Stimulated activated CD4-positive, alpha-beta T cell treated with anti-CD3 and anti-CD28 coated beads, Interleukin-4, amount 100 ng/mL, for 1 hour (primary cell): ENCODE measurements at regions not wholly inside any gene's neighbourhood (a gene's known extent, or its start where the extent isn't known, plus 50 kb on each side); places are given as distances from the start of the nearest gene placed in this dataset.

ENCODE experiments used
- DNase-seq: peaks from one replicate; pipeline ENCODE4 v3.0.0-alpha.2; 2020

DNA sequence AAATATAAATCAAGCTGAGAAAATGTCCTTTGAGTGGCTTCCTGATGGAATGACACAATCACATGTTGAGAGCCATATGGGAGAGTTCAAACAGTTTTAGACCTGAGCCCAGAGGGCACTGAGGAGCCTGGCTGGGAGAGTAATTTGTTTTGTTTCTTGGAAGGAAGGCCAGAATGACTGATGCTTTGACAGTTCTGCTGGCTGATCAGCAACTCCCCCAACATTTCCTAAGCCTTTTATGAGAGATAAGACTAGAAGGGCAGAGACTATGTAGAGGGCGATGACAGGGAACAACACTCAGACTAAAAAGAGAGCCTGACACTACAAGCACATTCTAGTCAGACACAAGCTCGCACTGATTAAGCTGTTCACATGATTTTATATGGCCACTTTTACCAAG lies 169.2 kb downstream of the COX7C start:
- no peak for DNase-seq

DNA sequence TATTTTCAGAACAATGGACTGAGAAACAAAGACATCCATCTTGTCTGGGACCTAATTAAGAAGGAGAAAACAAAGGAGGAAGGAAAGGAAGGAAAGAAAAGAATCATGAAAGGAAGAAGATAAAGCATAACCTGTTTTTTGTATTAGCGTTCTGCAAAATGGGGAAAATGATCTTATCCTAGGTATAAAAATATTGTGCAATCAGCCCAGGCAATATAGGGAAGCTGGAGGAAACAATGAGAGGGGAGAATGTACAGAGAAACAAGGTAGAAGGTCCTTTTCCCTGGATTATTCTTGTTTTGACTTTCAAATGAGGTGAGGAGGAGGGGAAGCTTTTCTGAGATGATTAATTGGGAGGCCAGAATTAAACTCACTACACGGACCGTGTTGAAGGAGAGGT lies 177.9 kb downstream of the COX7C start:
- DNase-seq = no peak

DNA sequence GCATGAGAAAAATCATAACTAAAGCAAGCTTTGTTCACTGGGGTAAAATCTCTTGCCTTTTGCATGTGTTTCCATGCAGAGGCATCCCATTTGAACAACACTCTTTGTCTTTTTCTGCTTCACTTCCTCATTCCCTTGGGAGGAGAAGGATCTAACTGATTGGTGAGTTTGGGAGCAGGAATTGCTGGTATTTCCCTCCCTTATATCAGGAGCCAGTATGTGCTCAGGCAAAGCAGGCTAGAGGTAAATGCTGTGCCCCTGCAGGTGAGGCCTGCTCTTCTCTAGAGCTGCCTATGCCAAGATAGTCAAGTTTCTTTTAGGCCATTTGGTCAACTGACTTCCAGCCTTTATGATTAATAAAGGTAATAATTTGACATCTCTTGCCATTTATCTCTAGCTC lies 179.9 kb downstream of the COX7C start:
- no peak for DNase-seq

DNA sequence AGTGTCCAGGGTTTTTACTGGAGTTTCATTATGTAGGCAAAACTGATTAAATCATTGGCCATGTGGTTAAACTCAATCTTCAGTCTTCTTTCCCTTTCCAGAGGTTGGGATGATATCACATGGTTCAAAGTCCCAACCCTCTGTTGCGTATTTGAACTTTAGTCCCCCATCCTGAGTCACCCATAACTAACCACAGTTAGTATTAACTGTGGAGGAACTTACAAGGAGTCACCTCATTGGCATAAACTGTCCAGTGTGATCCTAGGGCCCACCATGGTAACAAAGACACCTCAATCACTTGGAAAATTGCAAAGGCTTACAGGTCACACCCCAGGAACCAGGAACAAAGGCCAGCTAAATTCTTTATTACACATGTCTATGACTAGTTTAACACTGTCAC lies 188.5 kb downstream of the COX7C start:
- no peak for DNase-seq

DNA sequence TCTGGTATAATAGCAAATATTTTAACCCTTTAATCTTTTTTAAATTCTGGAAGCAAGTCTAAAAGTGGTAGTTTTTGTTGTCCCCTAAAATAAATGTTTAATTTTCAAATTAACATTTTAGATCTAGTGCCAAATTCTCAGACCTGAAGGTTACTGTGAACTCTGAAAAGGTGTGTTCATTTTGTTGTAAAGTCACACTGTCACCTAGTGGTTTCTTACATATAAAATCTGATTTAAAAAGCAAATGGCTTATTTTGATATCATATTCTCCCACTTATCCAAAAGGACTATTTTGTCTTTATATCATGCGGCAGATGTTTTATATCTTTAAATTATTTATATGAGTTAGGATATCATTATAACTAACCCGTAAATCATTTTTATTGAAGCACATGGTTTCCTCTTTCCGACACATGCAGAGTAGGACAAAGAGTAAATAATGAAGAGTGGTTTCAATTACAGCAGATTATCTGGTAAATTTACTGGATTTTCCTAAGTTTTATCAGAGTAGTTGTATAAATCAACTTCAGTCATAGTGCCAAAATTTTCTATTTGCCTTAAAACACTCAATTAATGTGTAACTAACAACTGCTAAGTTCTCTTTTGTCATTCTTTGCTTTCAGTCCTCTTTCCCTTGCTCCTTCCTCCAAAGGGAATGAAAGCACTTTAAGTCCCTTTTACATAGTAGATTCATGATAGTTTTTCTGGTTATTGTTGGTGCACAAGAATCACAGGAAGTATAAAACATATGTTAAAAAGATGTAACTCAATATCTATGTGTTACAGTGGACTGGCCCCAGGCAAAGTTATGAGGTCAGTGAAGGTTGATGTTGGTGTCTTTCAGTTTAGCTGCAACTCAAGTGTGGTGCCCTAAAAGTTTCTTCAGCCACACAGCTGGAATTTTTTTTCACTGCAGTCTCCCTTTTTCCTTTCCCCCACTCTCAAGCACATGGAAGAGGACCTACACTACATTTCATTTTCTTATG lies 189.6 kb downstream of the COX7C start:
- DNase-seq = no peak

DNA sequence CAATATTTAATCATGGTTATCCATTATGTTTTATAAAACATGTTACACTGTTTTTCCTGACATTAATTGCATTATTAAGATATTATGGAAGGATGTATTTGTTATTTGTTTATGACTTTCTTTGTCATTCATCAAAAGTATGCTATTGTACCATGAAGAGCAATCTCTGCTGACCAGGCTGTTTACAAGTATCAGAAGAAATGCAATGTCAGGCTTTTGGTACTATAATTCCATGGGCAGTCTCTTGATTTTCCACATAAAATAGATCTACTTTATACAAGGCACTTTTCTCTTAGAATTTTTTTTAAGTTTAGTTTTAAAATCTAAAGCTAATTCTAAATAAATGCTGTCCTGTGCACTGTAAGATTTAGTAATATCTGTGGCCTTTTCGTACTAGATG lies 196.6 kb downstream of the COX7C start:
- no peak for DNase-seq

GRCh38 chr5:86814907-86815306 lies 197.2 kb downstream of the COX7C start:
- DNase-seq = no peak

GRCh38 chr5:86824637-86825036 lies 206.9 kb downstream of the COX7C start:
- DNase-seq = no peak

- no peak for DNase-seq
Observed at GRCh38 chr5:86831128-86831527, 213.4 kb downstream of the COX7C start.

GRCh38 chr5:86833868-86834267 lies 216.1 kb downstream of the COX7C start:
- DNase-seq = no peak

DNA sequence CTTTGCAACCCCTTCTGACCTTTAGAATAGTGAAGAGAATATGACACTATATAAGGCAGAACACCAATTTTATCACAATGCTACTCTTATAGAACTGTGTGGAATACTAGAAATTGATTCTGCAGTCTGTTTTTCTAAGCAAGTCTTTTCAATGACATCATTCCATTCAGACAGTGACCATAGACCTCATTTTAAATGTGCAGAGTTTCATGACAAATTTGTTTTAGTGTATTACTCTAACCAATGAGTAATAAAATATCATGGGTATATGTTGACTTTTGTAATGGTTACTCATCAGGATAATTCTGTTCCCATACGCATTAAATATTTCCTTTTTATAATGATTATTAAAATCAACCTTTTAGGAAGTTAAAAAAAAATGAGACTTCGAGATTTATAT lies 219.9 kb downstream of the COX7C start:
- DNase-seq = no peak

GRCh38 chr5:86838083-86838482 lies 220.3 kb downstream of the COX7C start:
- no peak for DNase-seq

GRCh38 chr5:86841000-86841644 lies 223.4 kb downstream of the COX7C start:
- DNase-seq = no peak

DNA sequence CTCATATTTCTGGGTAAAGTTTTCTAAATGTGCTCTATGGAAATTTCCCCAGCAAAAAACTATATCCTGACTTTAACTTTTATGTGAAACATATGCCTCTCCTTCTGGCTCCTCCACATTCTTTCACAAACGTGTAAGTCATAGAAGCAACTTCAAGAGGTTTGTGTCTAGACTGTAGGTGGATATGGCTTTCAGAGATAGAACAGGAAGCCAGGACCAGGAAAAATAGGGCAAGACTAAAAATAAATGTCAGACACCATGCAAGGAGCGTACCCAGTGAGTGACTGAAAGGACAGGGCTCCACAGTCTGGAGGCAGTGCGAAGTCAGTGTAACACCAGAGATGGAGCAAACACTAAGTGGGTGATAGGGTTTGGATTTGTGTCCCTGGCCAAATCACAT lies 240.7 kb downstream of the COX7C start:
- DNase-seq = no peak

- no peak for DNase-seq
Observed at GRCh38 chr5:86861512-86861911, 243.8 kb downstream of the COX7C start.

GRCh38 chr5:86862093-86862492 lies 244.4 kb downstream of the COX7C start:
- no peak for DNase-seq

DNA sequence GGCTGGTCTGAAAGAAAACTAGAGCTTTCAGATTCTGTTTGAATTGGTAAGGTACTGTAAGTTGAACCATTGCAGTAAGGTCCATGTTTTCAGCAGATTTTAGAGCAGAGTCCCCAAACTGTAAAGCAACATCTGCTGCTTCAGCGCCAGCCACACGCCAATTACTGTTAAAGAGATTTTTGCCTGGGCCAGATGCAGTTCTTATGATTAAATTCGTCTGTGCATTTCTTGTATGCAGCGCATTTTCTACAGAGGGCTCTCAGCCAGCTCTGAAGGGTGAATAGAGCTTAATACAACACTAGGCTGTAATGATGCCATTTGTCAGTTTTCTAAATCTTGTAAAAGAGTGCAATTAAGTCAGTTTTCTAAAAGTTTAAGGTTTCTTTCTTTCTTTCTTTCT lies 246.3 kb downstream of the COX7C start:
- no peak for DNase-seq

GRCh38 chr5:86865256-86865785 lies 247.6 kb downstream of the COX7C start:
- DNase-seq = no peak

GRCh38 chr5:86866036-86866435 lies 248.3 kb downstream of the COX7C start:
- DNase-seq = no peak

DNA sequence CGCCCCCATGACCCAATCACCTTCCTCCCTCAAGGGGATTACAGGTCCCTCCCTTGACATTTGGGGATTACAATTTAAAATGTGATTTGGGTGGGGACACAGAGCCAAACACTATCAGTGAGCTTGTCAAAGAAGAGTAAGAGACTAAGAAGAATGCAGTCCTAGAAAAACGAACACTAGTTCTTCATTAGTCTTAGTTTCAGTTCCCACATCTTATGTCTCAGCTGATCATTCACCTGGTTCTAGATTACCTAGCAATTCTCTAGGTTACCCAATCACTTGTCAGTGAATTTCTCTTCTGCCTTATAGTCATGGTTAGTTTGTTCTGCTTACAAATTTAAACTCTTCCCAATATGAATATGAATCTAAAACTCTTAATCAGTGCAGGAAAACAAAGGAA lies 251.5 kb downstream of the COX7C start:
- no peak for DNase-seq

DNA sequence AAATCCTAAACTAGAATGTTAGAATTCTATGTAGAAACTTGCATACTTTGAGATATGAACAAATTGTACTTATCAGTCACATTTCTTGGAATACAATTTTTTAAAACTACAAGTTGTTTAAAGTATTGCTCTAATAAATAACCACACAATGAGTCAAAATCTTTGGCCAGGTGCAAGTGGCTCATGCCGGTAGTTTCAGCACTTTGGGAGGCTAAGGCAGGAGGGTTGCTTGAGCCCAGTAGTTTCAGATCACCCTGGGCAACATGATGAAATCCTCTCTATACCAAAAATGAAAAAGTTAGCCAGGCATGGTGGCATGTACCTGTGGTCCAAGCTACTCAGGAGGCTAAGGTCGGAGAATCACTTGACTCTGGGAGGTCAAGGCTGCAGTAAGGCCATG lies 257.8 kb downstream of the COX7C start:
- no peak for DNase-seq

GRCh38 chr5:86878250-86878649 lies 260.5 kb downstream of the COX7C start:
- no peak for DNase-seq

DNA sequence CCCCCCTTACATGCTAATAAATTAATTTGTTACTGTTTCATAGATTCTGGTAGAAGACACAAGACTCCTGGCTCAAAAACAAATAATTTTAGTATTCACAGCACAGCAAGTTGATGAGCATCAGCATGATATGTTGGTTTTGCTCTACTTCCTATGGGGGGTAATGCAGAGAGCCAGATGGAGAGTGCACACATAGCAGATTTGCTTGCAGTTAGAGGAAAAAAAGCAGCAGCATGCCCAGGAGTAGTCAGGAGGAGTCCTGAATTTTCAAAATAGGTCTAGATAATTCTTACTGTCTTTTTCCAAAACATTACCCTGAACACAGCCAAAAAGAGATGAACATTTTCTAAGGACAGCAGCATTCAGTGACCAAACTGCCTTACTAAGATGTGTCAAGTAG lies 261.3 kb downstream of the COX7C start:
- DNase-seq = no peak

- no peak for DNase-seq
Observed at GRCh38 chr5:86880344-86880743, 262.6 kb downstream of the COX7C start.
